D721Med (cell line): ENCODE measurements at regions not wholly inside any gene's neighbourhood (a gene's known extent, or its start where the extent isn't known, plus 50 kb on each side); places are given as distances from the start of the nearest gene placed in this dataset.

Experiments
- DNase-seq: peaks from one replicate; pipeline ENCODE4 v3.0.0; 2011; ENCODE audit warnings: low spot score; ENCODE audit not compliant: insufficient read length
- FAIRE-seq: peaks from 2 replicates; lab custom pipeline; 2011; peaks lifted over from hg19 to GRCh38; lab: Jason Lieb, UNC
- TF ChIP-seq, protein P1 (sequence below): IDR thresholded peaks from 2 replicates; pipeline ENCODE4 v1.5.1; 2012; ENCODE audit warnings: mild to moderate bottlenecking, control low read depth; ENCODE audit not compliant: insufficient read depth; ENCODE audit errors: missing control alignments

GRCh38 chr18:39788383-39788782 lies 2166.7 kb upstream of the PIK3C3 start:
- TF ChIP-seq, protein P1, sequence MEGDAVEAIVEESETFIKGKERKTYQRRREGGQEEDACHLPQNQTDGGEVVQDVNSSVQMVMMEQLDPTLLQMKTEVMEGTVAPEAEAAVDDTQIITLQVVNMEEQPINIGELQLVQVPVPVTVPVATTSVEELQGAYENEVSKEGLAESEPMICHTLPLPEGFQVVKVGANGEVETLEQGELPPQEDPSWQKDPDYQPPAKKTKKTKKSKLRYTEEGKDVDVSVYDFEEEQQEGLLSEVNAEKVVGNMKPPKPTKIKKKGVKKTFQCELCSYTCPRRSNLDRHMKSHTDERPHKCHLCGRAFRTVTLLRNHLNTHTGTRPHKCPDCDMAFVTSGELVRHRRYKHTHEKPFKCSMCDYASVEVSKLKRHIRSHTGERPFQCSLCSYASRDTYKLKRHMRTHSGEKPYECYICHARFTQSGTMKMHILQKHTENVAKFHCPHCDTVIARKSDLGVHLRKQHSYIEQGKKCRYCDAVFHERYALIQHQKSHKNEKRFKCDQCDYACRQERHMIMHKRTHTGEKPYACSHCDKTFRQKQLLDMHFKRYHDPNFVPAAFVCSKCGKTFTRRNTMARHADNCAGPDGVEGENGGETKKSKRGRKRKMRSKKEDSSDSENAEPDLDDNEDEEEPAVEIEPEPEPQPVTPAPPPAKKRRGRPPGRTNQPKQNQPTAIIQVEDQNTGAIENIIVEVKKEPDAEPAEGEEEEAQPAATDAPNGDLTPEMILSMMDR: no peak
- FAIRE-seq: no peak
- no peak for DNase-seq

- DNase-seq: no peak
- TF ChIP-seq, protein P1: no peak
- no peak for FAIRE-seq
Measured at GRCh38 chr18:39786477-39786876, 2168.6 kb upstream of the PIK3C3 start.

DNA sequence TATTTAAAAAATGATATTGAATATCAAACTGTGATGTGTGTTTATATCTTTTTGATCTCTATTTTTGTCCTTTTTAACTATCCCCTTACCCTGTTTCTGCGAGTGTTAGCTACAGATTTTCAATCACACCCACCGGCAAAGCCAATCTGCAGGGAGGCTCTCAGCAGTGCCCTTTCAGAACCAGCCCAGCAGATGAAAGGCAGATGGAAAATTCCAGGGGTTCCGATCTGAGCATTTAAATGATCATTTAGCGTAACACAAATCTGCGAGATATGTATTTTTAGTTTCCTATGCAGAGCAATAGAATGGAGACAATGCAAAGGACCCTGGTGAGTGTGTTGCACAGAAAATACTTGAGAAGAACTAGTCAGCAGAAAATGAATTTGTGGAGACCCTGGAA lies 2170.5 kb upstream of the PIK3C3 start:
- DNase-seq: no peak
- no peak for FAIRE-seq
- TF ChIP-seq, protein P1: no peak

DNA sequence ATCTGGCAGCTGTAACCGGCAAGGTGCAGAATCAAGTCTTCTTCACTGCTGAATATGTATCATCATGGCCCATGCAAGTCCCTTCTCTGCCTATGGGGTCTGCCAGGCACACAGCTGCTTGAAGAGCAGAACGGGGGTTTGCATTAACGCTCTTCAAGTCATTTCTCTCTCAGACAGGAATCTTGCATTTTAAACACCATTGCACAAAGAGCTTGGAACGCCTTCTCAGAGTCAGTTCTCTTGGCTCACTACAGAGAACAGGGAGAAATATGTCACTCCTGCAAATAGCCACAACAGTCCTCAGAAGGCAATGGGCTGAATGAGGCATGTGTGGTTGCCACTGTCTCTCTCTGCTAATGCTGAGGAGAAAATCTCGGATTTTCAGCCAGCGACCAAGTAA lies 2173.5 kb upstream of the PIK3C3 start:
- DNase-seq: no peak
- TF ChIP-seq, protein P1: no peak
- FAIRE-seq: no peak

GRCh38 chr18:39780774-39781173 lies 2174.3 kb upstream of the PIK3C3 start:
- TF ChIP-seq, protein P1: no peak
- FAIRE-seq (no peak), DNase-seq (no peak)

GRCh38 chr18:39779926-39780325 lies 2175.1 kb upstream of the PIK3C3 start:
- DNase-seq (no peak), FAIRE-seq (no peak)
- TF ChIP-seq, protein P1: no peak

DNA sequence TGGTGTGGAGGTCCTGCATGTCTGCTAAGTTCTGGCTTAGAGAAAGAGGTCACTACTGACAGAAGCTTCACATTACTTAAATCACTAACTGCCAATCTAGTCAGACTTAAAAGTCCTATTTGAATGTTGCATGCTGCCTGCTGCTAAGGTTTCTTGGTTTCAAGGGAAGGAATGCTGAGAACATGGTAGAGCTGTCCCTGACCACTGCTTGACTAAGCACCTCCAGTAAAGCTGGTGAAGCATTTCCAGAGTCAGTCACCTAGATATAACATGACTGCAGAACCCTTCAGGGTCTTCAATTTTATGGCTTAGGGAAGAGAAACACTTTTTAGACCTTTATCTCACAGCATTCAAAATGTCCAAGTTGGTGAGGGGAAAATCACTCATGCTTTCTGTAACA lies 2178.3 kb upstream of the PIK3C3 start:
- FAIRE-seq: peak; percentile 48

More for the DNA sequence above, 2178.3 kb upstream of the PIK3C3 start:
- TF ChIP-seq, protein P1: no peak
- no peak for DNase-seq
